Non-pigmented ciliary epithelial cell (primary cell): ENCODE measurements at regions not wholly inside any gene's neighbourhood (a gene's known extent, or its start where the extent isn't known, plus 50 kb on each side); places are given as distances from the start of the nearest gene placed in this dataset.
A peak's percentile ranks its signal among the peaks of the same experiment; 100 is the strongest.
"Not testable (repeated sequence)": the region's sequence is repeated elsewhere in the genome, so short reads cannot be mapped to it uniquely, and the experiment has no call there.

Source experiments
- DNase-seq: peaks from one replicate; pipeline ENCODE4 v3.0.0-alpha.2; 2010; ENCODE audit warnings: low read depth

DNA sequence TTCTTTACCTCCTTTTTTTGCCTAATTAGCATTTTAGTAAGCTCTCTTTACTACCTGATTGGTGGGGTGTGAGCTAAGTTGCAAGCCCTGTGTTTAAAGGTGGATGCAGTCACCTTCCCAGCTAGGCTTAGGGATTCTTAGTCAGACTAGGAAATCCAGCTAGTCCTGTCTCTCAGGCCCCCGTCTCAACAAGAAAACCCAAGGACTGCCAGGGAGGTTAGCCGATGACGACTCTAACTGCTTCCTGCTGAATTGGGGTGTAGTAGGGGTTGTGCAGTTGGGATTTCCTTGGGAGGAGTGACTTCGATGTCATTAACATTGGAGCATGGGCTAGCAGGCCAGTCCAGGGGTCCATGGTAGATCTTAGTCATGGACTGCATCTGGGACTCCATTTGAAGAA is 380.2 kb upstream of the SLC7A11 start:
- DNase-seq = not testable (repeated sequence)

DNA sequence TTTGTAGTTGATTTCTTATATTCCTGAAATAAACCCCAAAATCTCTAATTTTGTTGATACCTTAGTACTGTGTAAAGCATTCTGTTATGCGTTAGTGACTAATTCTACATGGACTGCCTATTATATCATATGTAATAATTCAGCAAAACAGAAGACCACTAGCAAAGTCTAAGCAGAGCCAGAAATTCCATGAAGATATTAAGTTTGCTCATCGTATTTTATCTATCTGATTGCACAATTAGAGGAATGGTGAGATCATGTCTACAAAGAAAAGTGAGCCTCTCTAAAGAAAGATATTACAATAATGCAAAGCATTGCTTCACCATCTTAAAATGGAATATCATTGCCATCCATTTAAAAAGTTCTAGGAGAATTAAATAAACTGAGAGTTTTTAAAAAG is 374.6 kb upstream of the SLC7A11 start:
- DNase-seq = no peak

DNA sequence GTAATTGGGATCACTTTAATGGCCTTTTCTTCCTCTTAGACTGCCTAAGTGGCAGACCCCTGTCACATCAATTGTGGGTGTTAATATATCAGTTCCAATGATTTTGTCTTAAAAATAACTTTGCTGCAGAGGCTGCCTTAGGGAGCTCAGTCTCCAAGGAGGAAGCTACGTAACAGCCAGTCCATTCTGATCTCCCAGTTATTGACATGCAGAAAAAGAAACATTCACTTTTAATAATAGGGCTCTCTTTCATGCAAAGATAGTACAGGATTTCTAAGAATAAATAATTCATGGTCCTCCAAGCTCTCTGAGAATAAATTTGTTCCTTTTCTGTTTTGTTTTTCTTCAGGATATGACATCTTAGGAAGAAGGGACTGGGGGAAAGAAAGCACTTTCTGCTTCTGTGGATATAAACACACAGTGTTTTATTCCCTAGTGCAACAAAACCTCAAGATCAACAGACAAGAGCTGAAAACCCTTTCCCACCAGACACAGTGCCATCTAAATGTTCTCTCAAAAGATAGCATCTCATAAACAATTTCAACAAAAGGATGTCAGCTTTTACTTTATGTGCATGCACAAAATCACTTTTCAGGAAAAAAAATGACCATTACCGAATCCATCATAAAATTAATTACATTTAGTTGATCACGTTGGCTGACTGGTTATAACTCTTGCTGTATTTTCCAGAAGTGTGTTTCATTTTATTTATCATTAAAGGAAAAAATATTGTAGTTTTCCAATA is 372.4 kb upstream of the SLC7A11 start:
- no peak for DNase-seq

DNA sequence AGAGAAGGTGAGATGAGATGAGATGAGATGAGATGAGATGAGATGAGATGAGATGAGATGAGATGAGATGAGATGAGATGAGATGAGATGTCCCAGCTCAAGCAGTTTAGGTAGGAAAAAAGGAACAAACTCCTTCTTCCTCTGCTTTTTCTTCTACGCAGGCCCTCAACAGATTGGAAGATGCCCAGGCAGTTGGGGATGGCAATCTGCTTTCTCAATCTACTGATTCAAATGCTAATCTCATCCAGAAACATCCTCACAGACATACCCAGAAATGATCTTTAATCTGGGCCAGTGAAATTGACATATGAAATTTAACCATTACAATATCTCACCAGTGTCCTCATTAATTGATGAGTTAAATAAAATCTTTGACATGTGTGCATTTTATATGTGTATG is 370.3 kb upstream of the SLC7A11 start:
- no peak for DNase-seq

DNA sequence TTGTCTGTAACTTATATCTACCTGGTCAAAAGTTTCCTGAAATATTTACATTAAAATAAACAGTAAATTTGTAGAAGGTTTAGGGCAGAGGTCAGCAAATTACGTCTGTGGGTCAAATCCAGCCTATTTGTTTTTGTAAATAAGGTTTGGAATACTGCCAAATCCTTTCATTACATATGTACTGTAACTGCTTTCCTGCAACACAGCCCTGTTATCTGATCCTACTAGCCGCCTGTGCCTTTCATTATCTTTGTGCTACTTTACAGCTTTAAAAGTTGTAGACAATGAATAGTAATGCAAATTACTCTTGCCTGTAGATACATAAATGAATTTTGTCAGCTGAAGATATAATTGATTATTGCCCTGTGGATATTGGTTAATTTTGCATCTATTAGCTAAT is 369.6 kb upstream of the SLC7A11 start:
- DNase-seq = no peak

DNA sequence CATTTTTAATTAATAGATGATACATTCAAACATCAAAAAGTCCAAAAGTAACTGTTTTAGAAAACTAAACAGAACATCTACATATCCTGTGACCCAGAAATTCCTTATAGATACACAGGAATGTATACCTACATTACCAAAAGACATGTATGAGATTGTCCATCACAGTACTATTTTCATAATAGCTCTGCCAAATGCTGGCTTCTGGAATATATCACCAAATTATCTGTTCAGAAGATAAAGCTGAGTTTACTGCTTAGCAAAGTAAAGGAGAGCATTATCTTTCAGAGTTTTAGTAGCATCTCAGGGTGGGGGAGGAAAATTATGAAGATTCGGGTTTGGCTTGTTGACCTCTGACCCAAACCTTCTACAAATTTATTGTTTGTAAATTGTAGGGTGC is 368.9 kb upstream of the SLC7A11 start:
- no peak for DNase-seq

DNA sequence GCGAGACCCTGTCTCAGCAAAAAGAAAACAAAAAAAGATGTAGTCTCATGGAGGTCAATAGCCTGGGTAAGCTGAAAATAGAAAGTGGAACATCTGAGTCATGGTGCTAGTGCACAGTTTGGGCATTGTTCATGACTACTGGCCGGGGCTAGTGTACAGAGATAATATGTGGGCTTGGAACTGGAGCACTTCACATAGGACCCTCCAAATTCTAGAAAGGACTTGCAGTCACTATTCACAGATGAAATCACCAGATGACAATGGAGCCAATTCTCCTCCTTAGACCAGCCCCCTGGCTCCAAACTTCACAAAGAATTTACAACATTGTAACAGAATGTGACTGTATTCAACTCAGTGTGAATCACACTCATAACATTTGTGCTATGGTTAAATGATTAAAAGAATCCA is 367.8 kb upstream of the SLC7A11 start:
- peak; percentile 48 for DNase-seq

DNA sequence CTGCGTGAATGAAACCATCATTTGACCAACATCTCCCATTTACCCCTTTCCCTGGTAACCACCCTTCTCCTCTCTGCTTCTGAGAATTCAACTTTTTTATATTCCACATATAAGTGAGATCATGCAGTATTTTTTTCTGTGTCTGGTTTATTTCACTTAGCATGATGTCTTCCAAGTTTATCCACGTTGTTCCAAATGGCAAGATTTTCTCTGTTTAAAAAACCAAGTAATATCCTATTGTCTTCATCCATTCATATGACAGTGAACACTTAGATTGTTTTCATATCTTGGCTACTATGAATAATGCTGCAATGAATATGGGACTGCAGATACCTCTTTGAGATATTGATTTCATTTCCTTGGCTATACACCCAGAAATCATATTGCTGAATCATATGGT is 362.4 kb upstream of the SLC7A11 start:
- no peak for DNase-seq

DNA sequence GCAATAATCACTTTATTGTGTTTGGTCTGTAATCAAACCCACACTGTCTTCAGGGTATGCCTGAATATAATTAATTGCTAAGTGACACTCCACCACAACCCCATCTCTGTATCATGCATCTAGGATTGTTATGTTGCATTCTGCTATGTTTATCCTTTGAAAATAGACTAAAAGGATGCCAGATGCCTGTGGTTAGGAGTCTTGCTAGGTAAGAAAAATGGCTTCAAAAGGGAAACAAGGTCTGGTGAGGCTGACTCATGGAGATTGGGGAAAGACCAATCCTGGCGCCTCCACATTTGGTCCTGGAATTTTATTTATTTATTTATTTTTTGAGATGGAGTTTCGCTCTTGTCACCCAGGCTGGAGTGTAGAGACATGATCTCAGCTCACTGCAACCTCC is 360.5 kb upstream of the SLC7A11 start:
- DNase-seq = no peak

DNA sequence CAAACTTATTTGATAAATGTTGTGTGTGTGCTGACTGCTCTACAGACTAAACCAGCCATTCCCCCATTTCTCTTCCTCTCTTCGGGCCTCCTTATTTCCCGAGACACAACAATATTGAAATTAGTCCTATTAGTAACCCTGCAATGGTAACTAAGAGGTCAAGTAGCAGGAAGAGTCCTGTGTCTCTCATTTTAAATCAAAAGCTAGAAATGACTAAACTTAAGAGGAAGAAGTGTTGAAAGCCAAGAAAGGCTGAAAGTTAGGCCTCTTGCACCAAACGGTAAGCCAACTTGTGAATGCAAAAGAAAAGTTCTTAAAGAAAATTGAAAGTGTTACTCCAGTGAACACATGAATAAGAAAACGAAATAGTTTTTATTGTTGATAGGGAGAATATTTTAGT is 357.8 kb upstream of the SLC7A11 start:
- no peak for DNase-seq

DNA sequence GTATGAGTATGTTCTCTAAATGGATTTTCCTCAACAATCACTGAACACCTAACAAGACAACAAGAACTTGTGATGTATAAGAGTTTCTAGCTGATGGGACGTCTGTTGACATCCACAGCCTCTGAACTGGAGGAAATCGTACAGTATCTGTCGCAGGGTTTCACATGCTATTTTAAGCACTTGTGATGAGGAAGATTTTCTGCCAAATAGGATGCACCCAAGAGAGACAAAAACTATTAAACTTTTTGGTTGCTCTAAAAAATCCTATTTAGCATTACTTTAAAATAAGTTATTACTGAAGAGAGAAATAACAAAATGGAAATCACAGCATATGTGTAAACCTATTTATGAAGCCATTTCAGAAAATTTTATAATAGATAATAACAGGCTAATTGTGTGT is 356.1 kb upstream of the SLC7A11 start:
- no peak for DNase-seq

DNA sequence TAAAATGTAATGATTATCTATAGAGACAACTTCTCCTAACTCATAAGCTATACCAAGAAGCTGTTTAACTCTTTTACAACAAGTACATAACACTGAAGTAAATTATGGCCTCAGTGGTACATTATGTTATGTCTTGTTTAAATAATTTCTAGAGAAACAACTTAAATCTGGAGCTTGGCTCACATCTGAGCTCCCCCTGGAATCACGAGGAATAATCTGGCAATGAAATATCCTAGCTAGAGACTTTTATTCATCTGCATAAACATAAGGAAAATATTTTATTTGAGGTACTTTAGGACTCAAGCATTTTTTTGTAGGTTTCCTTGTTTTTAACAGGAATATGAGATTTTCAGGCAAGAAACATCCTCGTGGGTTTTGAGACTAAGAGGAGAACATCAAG is 354.7 kb upstream of the SLC7A11 start:
- DNase-seq = no peak

DNA sequence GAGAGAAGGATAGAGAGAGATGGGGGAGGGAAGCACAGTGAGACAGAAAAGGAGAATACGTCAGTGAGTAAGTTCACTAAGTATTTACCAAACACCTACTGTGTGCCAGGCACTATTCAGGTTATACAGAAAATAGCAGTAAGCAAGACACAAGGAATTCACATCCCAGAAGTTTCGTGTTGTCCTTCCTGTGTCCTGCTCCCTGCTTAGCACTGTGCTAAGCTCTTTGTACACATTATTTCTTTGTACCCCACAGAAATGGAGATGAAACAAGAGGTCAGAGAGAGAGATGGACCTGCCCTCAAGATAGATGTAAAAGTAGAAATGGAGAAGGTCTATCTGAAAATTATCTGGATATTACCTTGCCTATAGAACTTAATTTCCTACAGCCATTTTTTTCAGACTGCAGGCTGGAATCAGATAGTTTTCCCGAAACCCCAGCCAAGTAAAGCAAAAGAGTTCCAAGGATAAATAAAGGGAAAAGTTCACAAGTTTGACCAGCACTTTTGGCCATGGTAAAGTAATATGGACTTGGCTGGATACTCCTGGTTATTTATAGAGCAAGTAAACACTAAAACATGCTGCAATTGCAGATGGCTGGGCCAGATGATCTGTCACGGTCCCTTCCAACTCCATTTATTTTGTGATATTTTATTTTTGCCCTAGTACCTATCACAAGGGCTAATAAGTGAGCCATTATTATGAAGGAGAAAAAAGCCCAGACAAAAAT is 353.7 kb upstream of the SLC7A11 start:
- DNase-seq = no peak

DNA sequence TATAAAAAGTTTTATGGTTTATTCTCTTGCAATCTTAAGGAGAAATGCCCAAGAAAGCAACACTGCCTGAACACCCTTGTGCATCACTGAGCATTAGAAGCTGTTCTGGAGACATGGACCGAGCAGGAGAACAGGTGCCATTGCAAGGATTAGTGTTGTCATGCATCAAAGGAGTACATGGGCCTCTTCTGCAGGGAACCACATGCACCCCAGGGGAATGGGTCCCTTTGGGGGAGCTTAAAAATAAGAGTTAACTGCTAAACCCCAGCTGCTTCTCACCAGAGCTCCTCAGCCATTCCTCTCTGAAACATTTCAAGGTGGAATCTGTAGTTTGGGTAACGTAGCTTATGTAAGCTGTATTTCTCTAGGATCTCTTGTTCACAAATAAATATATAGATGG is 353.0 kb upstream of the SLC7A11 start:
- no peak for DNase-seq

DNA sequence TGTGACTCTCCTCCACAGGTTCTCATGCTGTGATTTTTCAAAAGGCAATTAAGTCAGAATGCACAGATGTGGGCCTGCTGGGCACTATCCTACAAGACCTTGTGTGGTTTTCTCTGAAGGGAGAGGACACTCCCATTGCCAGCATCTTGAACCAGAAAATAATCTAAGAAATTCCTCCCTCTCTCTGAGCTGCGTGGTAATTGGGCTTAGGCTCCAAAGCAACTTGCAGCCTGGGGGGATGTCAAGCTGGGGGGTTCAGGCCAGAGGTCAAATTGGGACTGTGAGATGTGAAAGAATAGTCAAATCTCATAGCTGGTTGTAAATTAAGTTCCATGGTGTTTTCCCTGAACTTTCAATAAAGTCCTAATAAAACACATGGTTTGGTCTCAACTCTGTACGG is 350.6 kb upstream of the SLC7A11 start:
- no peak for DNase-seq

DNA sequence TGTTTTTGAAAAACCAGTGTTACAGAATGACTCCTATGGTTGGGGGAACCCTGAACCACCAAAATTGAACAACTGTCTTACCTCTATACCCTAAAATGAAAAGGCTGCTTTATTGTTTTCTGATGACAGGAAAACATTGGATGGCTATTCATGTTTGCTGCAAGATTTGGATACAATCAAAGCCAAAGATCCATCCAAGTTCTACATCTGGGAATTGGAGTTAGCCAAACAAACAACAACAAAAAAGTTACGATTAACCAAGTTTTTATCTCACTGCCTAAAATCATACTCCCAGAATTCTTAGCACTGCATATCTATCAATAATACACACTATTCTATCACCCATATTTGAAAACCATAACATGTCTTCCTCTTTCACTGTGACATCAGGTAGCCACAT is 349.7 kb upstream of the SLC7A11 start:
- no peak for DNase-seq

DNA sequence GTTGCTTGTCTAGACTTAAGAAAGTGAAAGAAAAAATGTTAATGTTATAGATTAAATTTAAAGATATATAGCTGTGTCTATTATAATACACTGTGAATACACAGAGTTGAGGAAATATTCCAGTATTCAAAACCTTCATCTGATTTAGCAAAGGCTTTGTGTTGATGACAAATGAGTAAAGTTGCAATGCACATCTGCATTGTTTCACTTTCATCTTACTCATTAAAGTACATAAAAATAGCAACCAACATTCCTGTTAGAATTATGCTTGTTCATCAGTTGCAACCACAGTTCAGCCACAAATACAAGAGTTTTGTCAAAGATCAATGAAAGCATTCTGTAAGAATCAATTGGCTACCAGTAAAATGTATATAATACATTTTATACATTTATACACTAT is 346.4 kb upstream of the SLC7A11 start:
- no peak for DNase-seq

DNA sequence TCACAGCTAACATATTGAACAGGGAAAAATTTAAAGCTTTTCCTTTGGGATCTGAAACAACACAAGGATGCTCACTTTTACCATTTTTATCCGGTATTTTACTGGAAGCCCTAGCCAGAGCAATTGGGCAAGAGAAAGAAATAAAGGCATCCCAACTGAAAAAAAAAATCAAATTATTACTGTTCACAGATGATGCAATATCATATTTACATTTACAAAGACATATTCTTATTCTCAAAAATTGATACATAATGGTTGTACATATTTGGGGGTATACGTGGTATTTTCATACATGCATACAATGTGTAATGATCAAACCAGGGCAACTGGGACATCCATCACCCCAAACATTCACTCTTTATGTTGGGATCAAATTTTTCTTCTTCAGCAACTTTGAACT is 337.0 kb upstream of the SLC7A11 start:
- no peak for DNase-seq

DNA sequence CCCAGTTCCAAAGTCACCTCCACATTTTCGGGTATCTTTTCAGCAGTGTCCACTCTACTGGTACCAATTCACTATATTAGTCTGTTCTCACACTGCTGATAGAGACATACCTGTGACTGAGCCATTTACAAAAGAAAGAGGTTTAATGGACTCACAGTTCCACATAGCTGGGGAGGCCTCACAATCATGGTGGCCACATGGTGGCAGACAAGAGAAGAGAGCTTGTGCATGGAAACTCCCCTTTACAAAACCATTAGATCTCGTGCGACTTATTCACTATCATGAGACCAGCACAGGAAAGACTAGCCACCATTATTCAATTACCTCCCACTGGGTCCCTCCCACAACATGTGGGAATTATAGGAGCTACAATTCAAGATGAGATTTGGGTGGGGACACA is 335.7 kb upstream of the SLC7A11 start:
- not testable (repeated sequence) for DNase-seq

DNA sequence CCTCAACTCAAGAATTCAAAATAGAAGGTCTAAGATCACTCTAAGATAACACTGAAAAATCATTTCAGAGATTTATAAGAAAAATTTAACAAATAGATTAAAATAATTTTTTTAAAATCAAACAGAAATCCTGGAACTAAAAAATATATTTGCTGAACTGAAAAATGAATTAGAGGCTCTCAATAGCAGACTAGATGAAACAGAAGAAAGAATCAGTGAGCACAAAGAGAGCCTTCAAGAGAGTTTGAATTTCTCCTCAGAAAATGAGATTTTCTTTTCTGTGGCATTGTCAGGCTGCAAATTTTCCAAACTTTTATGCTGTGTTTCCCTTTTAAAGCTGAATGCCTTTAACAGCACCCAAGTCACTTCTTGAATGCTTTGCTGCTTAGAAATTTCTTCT is 335.0 kb upstream of the SLC7A11 start:
- no peak for DNase-seq

DNA sequence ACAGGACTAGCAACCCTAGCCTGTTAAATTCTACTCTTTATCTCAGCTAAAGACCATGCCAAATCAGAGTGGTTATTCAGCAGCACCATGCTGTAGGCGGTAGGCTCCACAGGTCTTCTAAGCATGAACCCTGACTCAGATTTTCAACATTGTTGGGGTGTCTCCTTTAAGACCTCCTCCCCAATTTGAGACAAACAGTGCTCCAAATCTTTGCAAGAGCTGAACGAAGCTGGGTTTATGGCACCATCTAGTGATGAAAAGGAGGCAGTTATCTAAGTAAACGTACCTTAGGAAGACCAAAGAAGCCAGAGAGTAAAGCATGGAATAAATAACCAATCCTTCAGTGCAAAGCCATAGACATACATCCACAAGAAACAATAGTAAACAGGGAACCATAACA is 334.5 kb upstream of the SLC7A11 start:
- peak; percentile 22 for DNase-seq

DNA sequence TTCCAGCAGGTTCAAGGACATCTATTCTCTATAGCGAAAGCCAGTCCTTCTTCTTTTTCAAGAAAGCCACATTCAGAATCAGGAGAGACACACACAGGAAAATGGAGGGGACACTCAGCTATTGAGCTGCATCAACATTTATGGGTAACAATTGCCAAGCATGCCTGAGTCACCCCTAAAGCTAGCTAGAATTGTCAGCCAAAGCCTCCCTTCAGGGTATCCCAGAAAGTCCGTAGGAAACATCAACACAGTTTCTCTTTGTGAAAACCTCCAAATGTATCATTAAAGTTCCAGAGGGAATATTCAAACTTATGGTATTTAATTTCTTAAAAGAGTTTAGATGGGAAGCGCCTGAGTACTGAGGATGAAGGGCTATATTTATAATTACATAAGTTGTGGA is 331.1 kb upstream of the SLC7A11 start:
- no peak for DNase-seq

DNA sequence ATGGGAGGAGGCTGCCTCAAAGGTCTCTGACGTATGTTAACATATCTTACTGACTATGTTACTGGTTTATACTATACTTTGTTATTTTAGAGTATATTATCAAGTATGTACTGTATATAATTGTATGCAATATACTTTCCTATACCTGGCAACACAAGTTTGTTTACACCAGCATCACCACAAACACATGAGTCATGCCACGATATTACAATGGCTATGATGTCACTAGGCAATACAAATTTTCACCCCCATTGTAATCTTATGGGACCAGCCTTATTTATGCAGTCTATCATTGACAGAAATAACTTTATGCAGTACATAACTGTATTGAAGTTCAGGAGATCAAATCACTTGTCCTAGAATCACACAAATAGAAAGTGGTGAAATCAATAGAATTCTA is 329.9 kb upstream of the SLC7A11 start:
- no peak for DNase-seq

DNA sequence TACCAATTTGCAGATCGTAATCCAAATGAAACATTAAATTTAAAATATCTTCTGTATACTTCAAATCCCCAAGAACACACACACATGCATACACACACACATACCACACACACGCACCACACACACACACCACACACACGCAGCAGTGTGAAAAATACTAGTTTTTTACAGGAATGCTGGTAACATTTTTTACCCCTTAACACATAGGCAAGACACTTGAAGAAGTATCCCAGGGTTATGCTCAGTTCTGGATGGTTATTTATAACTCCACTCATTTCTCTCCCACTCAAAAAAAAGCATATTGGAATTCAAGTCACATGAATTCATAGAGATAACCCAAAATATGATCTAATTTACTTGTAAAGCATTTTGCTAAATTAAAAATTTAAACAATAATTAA is 325.5 kb upstream of the SLC7A11 start:
- DNase-seq = peak; percentile 30
